Endodermal cell (in vitro differentiated cells): ENCODE measurements at regions not wholly inside any gene's neighbourhood (a gene's known extent, or its start where the extent isn't known, plus 50 kb on each side); places are given as distances from the start of the nearest gene placed in this dataset.
"Not testable (repeated sequence)": the region's sequence is repeated elsewhere in the genome, so short reads cannot be mapped to it uniquely, and the experiment has no call there.

Experiments
- DNase-seq: peaks from one replicate; pipeline ENCODE4 v3.0.0-alpha.2; 2017
- H3K27ac ChIP-seq: 2 replicates; pipeline ENCODE4 v1.5.1; 2013; ENCODE audit warnings: mild to moderate bottlenecking, low read depth, low read length, moderate library complexity
- H3K27me3 ChIP-seq: 2 replicates; pipeline ENCODE4 v1.6.1; 2013; ENCODE audit warnings: mild to moderate bottlenecking, low read length, moderate library complexity; ENCODE audit not compliant: insufficient read depth, control insufficient read depth, poor library complexity, severe bottlenecking
- H3K36me3 ChIP-seq: 2 replicates; pipeline ENCODE4 v1.7.0; 2013; ENCODE audit warnings: mild to moderate bottlenecking, low read length, moderate library complexity; ENCODE audit not compliant: control insufficient read depth, insufficient read depth
- H3K4me1 ChIP-seq: one replicate; pipeline ENCODE4 v1.7.0; 2013; ENCODE audit warnings: low read length; ENCODE audit not compliant: control insufficient read depth, insufficient read depth
- H3K4me3 ChIP-seq: 2 replicates; pipeline ENCODE4 v1.5.1; 2013; ENCODE audit warnings: mild to moderate bottlenecking, low read length, moderate library complexity
- H3K9ac ChIP-seq: 2 replicates; pipeline ENCODE4 v1.6.1; 2013; ENCODE audit warnings: mild to moderate bottlenecking, low read length, moderate library complexity; ENCODE audit not compliant: poor library complexity, severe bottlenecking; ENCODE audit errors: extremely low read depth
- H3K9me3 ChIP-seq: 2 replicates; pipeline ENCODE4 v1.6.1; 2013; ENCODE audit warnings: mild to moderate bottlenecking, low read length, moderate library complexity; ENCODE audit not compliant: control insufficient read depth
- H3K27ac Mint-ChIP-seq: 2 replicates; pipeline ENCODE4 v1.8.0; 2020; ENCODE audit warnings: mixed read lengths
- H3K27me3 Mint-ChIP-seq: 2 replicates; pipeline ENCODE4 v1.8.0; 2021; ENCODE audit warnings: mild to moderate bottlenecking, mixed read lengths; ENCODE audit not compliant: insufficient read depth
- H3K36me3 Mint-ChIP-seq: 2 replicates; pipeline ENCODE4 v1.8.0; 2020; ENCODE audit warnings: low read depth, mixed read lengths
- H3K4me1 Mint-ChIP-seq: 2 replicates; pipeline ENCODE4 v1.8.0; 2020; ENCODE audit warnings: mixed read lengths
- H3K4me3 Mint-ChIP-seq: 2 replicates; pipeline ENCODE4 v1.8.0; 2020; ENCODE audit warnings: mild to moderate bottlenecking, moderate library complexity, mixed read lengths
- H3K9me3 Mint-ChIP-seq: 2 replicates; pipeline ENCODE4 v1.8.0; 2020; ENCODE audit warnings: mild to moderate bottlenecking, mixed read lengths
- WGBS, 2 experiments: methylation state at CpG; one replicate each; pipeline versions ENCODE4 v1.1.5 to v1.1.7; 2013; ENCODE audit warnings: missing lambda C conversion rate in 2 of 2, mixed read lengths in 1 of 2; ENCODE audit not compliant: insufficient coverage in 1 of 2, insufficient read length in 1 of 2; 5-methylcytosine and 5-hydroxymethylcytosine counted together

GRCh38 chr2:87093252-87093651 lies 71.6 kb upstream of the PLGLB1 start:
- H3K9me3 ChIP-seq, H3K36me3 ChIP-seq, H3K4me3 ChIP-seq, H3K9me3 Mint-ChIP-seq, DNase-seq, H3K4me1 ChIP-seq, H3K4me1 Mint-ChIP-seq, H3K27ac ChIP-seq, H3K27ac Mint-ChIP-seq, H3K27me3 Mint-ChIP-seq, H3K4me3 Mint-ChIP-seq, H3K27me3 ChIP-seq, H3K36me3 Mint-ChIP-seq, H3K9ac ChIP-seq: not testable (repeated sequence)
- 100% methylated on average over 2 of the region's 7 CpGs; no CpG with 5 or more reads in 1 of the 2 experiments for WGBS, 2 experiments

- not testable (repeated sequence) for H3K27ac Mint-ChIP-seq, H3K27me3 ChIP-seq, H3K4me3 ChIP-seq, H3K9ac ChIP-seq, H3K9me3 Mint-ChIP-seq, H3K4me1 Mint-ChIP-seq, H3K27ac ChIP-seq, DNase-seq, H3K36me3 ChIP-seq, H3K27me3 Mint-ChIP-seq, H3K36me3 Mint-ChIP-seq, H3K4me3 Mint-ChIP-seq, H3K9me3 ChIP-seq, H3K4me1 ChIP-seq
- 87 to 90% methylated on average over 3 to 8 of the region's 12 CpGs for WGBS, 2 experiments
Measured at GRCh38 chr2:87093937-87094529, 72.4 kb upstream of the PLGLB1 start.

GRCh38 chr2:87095804-87096203 lies 74.2 kb upstream of the PLGLB1 start:
- H3K36me3 Mint-ChIP-seq, H3K36me3 ChIP-seq, H3K27me3 ChIP-seq, H3K27me3 Mint-ChIP-seq, H3K27ac ChIP-seq, H3K4me1 ChIP-seq, H3K4me1 Mint-ChIP-seq, H3K4me3 Mint-ChIP-seq, H3K9me3 Mint-ChIP-seq, H3K9ac ChIP-seq, H3K27ac Mint-ChIP-seq, H3K9me3 ChIP-seq, H3K4me3 ChIP-seq, DNase-seq: not testable (repeated sequence)

GRCh38 chr2:87128761-87129553 lies 107.3 kb upstream of the PLGLB1 start:
- not testable (repeated sequence) for H3K27ac ChIP-seq, H3K27me3 Mint-ChIP-seq, H3K4me3 ChIP-seq, H3K9ac ChIP-seq, H3K9me3 Mint-ChIP-seq, H3K4me1 Mint-ChIP-seq, H3K9me3 ChIP-seq, H3K36me3 Mint-ChIP-seq, H3K27me3 ChIP-seq, H3K36me3 ChIP-seq, H3K4me1 ChIP-seq, H3K4me3 Mint-ChIP-seq, H3K27ac Mint-ChIP-seq, DNase-seq
- WGBS, 2 experiments = 56% methylated on average over 1 of the region's 5 CpGs; no CpG with 5 or more reads in 1 of the 2 experiments

GRCh38 chr2:87132577-87132976 lies 110.9 kb upstream of the PLGLB1 start:
- DNase-seq, H3K9me3 ChIP-seq, H3K9me3 Mint-ChIP-seq, H3K27ac Mint-ChIP-seq, H3K36me3 ChIP-seq, H3K27me3 Mint-ChIP-seq, H3K27ac ChIP-seq, H3K27me3 ChIP-seq, H3K4me1 ChIP-seq, H3K36me3 Mint-ChIP-seq, H3K4me1 Mint-ChIP-seq, H3K4me3 Mint-ChIP-seq, H3K4me3 ChIP-seq, H3K9ac ChIP-seq: not testable (repeated sequence)
- WGBS, 2 experiments = 79% methylated on average over 2 of the region's 2 CpGs; no CpG with 5 or more reads in 1 of the 2 experiments

GRCh38 chr2:87151835-87152493 lies 130.3 kb upstream of the PLGLB1 start:
- H3K27ac ChIP-seq, H3K9me3 ChIP-seq, H3K4me3 ChIP-seq, H3K27me3 Mint-ChIP-seq, DNase-seq, H3K9ac ChIP-seq, H3K9me3 Mint-ChIP-seq, H3K4me1 Mint-ChIP-seq, H3K36me3 ChIP-seq, H3K4me3 Mint-ChIP-seq, H3K27me3 ChIP-seq, H3K36me3 Mint-ChIP-seq, H3K27ac Mint-ChIP-seq, H3K4me1 ChIP-seq: not testable (repeated sequence)
- no CpG with 5 or more reads among the region's 7 CpGs for WGBS, 2 experiments

- not testable (repeated sequence) for H3K4me3 ChIP-seq, DNase-seq, H3K4me1 ChIP-seq, H3K9me3 Mint-ChIP-seq, H3K9me3 ChIP-seq, H3K36me3 Mint-ChIP-seq, H3K27ac ChIP-seq, H3K9ac ChIP-seq, H3K4me1 Mint-ChIP-seq, H3K27me3 Mint-ChIP-seq, H3K36me3 ChIP-seq, H3K4me3 Mint-ChIP-seq, H3K27me3 ChIP-seq, H3K27ac Mint-ChIP-seq
- WGBS, 2 experiments = 89% methylated on average over 1 of the region's 2 CpGs; no CpG with 5 or more reads in 1 of the 2 experiments
Measured at GRCh38 chr2:87174454-87174853, 152.8 kb upstream of the PLGLB1 start.
